Pancreas (tissue), 10 donors: ENCODE measurements at regions not wholly inside any gene's neighbourhood (a gene's known extent, or its start where the extent isn't known, plus 50 kb on each side); places are given as distances from the start of the nearest gene placed in this dataset.

Experiments used
- ATAC-seq, 4 donors: fragments of 200-7000 bp; cut with Tn5 transposase; one replicate each; pipeline versions ENCODE4 v1.8.0 to v1.9.1; 2020; ENCODE audit warnings: mild to moderate bottlenecking in 4 of 4, moderate library complexity in 4 of 4
- DNase-seq, 6 donors: peaks; one replicate each; pipeline ENCODE4 v3.0.0-alpha.2; 2020
- FAIRE-seq: peaks from 2 replicates; lab custom pipeline; 2012; peaks lifted over from hg19 to GRCh38; lab: Jason Lieb, UNC
- H3K27ac ChIP-seq, 4 donors: fragments of 200-600 bp; sonication (generic); 1 replicate in 3 of 4; 2 replicates in 1 of 4; pipeline versions ENCODE4 v1.5.0 to v1.8.0; 2020
- H3K27me3 ChIP-seq, 4 donors: fragments of 200-600 bp; one replicate each; pipeline ENCODE4 v1.8.0; 2021
- H3K36me3 ChIP-seq, 3 donors: fragments of 200-600 bp; sonication (generic) in 1 of 3; one replicate each; pipeline versions ENCODE4 v1.5.0 to v1.8.0; 2020 to 2021
- H3K4me1 ChIP-seq, 3 donors: fragments of 200-600 bp; one replicate each; pipeline ENCODE4 v1.8.0; 2021
- H3K4me3 ChIP-seq, 4 donors: fragments of 200-600 bp; sonication (generic) in 2 of 4; one replicate each; pipeline versions ENCODE4 v1.5.0 to v1.8.0; 2020 to 2021
- H3K9me3 ChIP-seq, 4 donors: fragments of 200-600 bp; one replicate each; pipeline ENCODE4 v1.8.0; 2021
- WGBS, 2 donors: extraction: QIAGEN DNeasy Blood & Tissue Kit; methylation state at CpG; one replicate each; pipeline ENCODE4 v1.1.7; 2013; 5-methylcytosine and 5-hydroxymethylcytosine counted together
- intact Hi-C, 3 donors: fragments of 100-400 bp; cut with DNase I; formaldehyde crosslinking; loops; one replicate each; pipeline versions ENCODE4 v1.11.1 to v1.14.2; 2022
- TF ChIP-seq, protein P1 (sequence below), 4 donors: fragments of 200-600 bp; sonication (generic) in 3 of 4; IDR thresholded peaks; one replicate each; pipeline versions ENCODE4 v1.5.0 to v1.8.0; 2021; ENCODE audit warnings: antibody characterized with exemption in 4 of 4
- donor health status: healthy with polysubstance abuse.
- donor health status: DM: no; HTN: no; CAD: no; lungs with moderate emphysema.
- donor health status: DM: no; HTN: no; CAD: no.
- donor health status: control.
- donor health status: control.
- donor health status: Bipolar disorder and iron deficiency.
- donor health status: DM: yes; HTN: yes; CAD: no.
- donor health status: DM: no; HTN: no; CAD: no.
- donor health status: DM: no; HTN: no; CAD: no.
- donor health status: DM: yes; HTN: yes; CAD: no.

DNA sequence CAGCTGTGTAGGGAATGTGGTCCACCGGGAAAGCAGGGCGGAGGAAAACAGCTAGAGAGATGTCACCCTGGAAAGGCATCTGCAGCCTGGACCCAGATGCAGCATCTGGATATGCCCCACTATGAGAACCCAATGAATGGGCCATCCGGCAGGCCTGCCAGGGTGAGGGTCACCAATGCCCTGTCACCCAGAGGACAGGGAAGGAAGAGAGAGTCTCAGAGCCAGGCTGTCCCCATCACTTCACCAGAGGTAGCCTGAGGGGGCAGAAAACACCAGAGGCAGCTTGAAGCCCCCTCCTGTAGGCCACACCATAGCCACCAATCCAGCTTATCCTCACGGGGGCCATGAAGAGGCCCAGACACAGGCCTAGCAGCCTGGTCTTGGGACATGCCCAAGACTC lies 118.8 kb downstream of the TUBA3C start:
- no peak overlapping the region for H3K27ac ChIP-seq
- no peaks in the 10 kb centered on the region for H3K4me1 ChIP-seq
- H3K27me3 ChIP-seq: no peaks in the 10 kb centered on the region
- intact Hi-C loops: no loop called here
- H3K36me3 ChIP-seq: no peaks in the 10 kb centered on the region
- TF ChIP-seq, protein P1, sequence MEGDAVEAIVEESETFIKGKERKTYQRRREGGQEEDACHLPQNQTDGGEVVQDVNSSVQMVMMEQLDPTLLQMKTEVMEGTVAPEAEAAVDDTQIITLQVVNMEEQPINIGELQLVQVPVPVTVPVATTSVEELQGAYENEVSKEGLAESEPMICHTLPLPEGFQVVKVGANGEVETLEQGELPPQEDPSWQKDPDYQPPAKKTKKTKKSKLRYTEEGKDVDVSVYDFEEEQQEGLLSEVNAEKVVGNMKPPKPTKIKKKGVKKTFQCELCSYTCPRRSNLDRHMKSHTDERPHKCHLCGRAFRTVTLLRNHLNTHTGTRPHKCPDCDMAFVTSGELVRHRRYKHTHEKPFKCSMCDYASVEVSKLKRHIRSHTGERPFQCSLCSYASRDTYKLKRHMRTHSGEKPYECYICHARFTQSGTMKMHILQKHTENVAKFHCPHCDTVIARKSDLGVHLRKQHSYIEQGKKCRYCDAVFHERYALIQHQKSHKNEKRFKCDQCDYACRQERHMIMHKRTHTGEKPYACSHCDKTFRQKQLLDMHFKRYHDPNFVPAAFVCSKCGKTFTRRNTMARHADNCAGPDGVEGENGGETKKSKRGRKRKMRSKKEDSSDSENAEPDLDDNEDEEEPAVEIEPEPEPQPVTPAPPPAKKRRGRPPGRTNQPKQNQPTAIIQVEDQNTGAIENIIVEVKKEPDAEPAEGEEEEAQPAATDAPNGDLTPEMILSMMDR (IDR thresholded peaks at IDR 0.05): no peak
- no peak overlapping the region for H3K4me3 ChIP-seq
- DNase-seq: no peak
- ATAC-seq: no peak
- WGBS, 2 donors: 79 to 83% methylated on average over 4 of the region's 4 CpGs
- no peak for FAIRE-seq
- no peaks in the 10 kb centered on the region for H3K9me3 ChIP-seq

DNA sequence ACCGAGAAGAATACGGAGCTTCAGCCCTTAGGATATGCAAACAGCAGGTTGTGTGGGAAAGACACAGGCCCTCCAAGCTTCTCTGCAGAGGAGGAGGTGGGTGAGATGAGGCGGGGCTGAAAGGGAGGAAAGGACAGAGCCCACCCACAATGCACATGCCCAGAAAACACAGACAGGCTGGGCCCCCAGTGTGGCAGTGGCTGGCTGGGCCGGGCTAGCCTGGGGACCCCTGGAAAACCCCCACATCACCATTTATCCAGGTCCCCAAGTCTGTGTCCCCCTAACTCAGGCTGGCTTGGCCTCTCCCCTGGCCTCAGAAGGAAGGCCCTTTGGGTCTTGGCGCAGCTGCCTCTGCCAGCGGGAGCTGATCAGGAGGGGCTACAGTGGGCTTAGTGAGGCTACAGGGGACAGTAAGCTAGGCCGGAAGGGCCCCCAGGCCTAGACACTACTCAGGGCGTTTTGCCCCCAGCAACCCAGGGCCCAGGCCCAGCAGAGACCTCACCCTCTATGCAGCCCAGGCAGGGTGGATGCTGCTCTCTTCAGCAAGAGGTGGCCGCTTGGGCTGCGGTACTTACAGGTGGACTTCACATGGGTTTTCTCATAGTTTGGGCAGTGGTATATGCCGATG lies 119.5 kb downstream of the TUBA3C start:
- ATAC-seq (no peak), FAIRE-seq (no peak), DNase-seq (peak in 1 of 6 donors; percentile 40)
- intact Hi-C loops: no loop called here
- WGBS, 2 donors: 85 to 87% methylated on average over 11 of the region's 11 CpGs
- Histone ChIP-seq H3K4me3 (no peak overlapping the region), H3K27me3 (no peaks in the 10 kb centered on the region), H3K4me1 (no peaks in the 10 kb centered on the region), H3K27ac (no peak overlapping the region), H3K9me3 (no peaks in the 10 kb centered on the region), H3K36me3 (no peaks in the 10 kb centered on the region)
- TF ChIP-seq, protein P1 (IDR thresholded peaks at IDR 0.05): no peak

DNA sequence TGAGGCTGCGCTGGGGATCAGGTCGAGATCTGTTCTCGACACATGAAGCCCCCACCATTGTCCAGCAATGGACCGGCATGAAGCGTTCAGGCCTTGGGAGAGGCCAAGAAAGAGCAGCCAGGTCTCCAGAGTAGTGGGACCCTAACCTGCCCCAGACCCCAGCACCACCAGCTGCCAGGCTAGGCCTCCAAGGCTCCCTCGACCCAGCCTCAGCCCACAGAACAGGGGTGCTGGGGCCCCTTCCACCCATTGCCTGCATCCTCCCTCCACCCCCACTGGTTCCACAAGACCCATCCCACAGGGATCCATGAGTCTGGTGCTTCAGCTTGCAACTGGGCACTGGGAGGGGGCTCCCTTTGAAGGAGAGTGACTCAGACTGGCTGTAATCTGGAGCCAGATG lies 120.3 kb downstream of the TUBA3C start:
- Histone ChIP-seq H3K27ac (no peak overlapping the region), H3K4me1 (no peaks in the 10 kb centered on the region), H3K4me3 (no peak overlapping the region), H3K9me3 (no peaks in the 10 kb centered on the region), H3K27me3 (no peaks in the 10 kb centered on the region), H3K36me3 (no peaks in the 10 kb centered on the region)
- FAIRE-seq (no peak), ATAC-seq (no peak), DNase-seq (no peak)
- TF ChIP-seq, protein P1 (IDR thresholded peaks at IDR 0.05): no peak
- WGBS, 2 donors: 74 to 94% methylated on average over 5 to 6 of the region's 6 CpGs
- intact Hi-C loops: no loop called here

DNA sequence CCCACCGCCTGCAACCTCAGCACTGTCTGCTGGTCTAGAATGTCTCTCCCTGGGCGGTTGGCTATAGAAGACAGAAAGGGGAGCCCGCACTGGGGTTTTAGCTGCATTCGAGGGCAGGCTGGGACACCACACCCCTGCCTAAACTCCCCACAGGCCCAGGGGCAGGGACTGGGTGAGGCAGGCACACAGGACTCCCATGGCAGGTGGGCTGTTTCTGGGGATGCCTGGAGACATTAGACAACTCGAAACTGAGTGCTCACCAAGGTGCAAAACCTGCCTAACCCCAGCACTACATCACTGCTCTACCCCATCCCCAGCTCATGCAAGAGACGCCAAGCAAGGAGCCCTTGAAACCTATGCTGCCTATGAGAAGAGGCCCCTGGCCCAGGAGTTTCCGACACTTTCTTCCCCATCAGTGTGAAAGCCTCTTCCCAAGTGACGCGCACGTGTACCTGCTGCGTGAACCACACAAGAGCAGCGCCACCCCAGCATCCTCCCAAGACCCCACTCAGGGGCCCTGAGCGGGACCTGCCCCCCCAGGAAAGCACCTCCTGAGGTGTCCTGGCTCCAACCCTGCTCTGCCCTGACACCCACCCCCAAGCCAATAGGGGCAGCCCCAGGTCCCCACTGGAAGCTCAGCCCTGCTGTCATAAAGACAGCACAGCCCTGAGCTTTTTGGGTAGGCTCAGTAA lies 121.2 kb downstream of the TUBA3C start:
- WGBS, 2 donors: 74 to 86% methylated on average over 13 of the region's 13 CpGs
- FAIRE-seq: no peak

More for the DNA sequence above, 121.2 kb downstream of the TUBA3C start:
- H3K4me3 ChIP-seq: no peak overlapping the region
- intact Hi-C loops: no loop called here
- no peaks in the 10 kb centered on the region for H3K4me1 ChIP-seq
- TF ChIP-seq, protein P1 (IDR thresholded peaks at IDR 0.05): no peak
- no peak overlapping the region for H3K27ac ChIP-seq
- H3K27me3 ChIP-seq: no peaks in the 10 kb centered on the region
- ATAC-seq (no peak), DNase-seq (no peak)
- no peaks in the 10 kb centered on the region for H3K9me3 ChIP-seq
- H3K36me3 ChIP-seq: no peaks in the 10 kb centered on the region
